GM20000 (cell line): ENCODE measurements at regions not wholly inside any gene's neighbourhood (a gene's known extent, or its start where the extent isn't known, plus 50 kb on each side); places are given as distances from the start of the nearest gene placed in this dataset.

Source experiments
- DNase-seq: peaks from one replicate; pipeline ENCODE4 v3.0.0; 2012; ENCODE audit warnings: low spot score
- TF ChIP-seq, protein P1 (sequence below): IDR thresholded peaks from 2 replicates; pipeline ENCODE4 v1.5.1; 2012; ENCODE audit warnings: mild to moderate bottlenecking, control low read depth; ENCODE audit errors: extremely low read depth, missing control alignments

DNA sequence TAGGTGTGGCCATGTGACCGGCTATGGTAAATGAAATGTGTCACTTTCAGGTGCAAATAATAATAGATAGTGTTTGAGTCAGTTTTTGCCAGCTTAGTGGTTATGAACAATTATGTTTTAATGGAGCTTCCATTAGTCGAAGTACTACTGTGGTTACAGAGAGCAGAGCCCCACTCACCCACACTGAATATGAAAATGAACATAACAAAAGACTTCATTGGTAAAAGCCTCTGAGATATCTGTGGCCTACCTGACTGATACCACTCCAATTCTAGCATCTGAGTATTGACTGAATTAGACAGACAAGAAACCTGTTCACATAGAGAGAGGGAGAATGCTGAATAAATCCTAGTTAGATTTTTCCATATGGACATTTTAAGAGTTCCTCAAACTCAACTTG, 405.6 kb downstream of the BRINP1 start:
- TF ChIP-seq, protein P1, sequence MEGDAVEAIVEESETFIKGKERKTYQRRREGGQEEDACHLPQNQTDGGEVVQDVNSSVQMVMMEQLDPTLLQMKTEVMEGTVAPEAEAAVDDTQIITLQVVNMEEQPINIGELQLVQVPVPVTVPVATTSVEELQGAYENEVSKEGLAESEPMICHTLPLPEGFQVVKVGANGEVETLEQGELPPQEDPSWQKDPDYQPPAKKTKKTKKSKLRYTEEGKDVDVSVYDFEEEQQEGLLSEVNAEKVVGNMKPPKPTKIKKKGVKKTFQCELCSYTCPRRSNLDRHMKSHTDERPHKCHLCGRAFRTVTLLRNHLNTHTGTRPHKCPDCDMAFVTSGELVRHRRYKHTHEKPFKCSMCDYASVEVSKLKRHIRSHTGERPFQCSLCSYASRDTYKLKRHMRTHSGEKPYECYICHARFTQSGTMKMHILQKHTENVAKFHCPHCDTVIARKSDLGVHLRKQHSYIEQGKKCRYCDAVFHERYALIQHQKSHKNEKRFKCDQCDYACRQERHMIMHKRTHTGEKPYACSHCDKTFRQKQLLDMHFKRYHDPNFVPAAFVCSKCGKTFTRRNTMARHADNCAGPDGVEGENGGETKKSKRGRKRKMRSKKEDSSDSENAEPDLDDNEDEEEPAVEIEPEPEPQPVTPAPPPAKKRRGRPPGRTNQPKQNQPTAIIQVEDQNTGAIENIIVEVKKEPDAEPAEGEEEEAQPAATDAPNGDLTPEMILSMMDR, result no peak
- no peak for DNase-seq

DNA sequence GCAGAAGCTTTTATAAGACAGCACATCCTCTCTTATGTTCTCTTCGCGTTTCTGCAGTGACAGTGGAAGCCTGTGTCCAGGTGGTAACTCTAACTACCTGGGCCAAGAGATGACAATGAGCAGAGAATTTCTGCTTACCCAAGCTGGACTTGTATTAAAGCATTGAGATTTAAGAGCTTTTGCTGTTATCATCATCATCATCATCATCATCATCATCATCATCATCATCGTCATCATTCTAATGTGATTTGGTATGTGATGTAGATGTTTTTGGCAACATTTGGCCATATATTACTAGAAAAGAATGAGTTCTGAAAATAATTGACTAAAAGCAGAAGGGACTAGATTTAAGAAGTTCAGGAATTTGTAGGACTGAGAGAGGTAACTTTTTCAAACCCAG, 401.3 kb downstream of the BRINP1 start:
- TF ChIP-seq, protein P1, result no peak
- no peak for DNase-seq

DNA sequence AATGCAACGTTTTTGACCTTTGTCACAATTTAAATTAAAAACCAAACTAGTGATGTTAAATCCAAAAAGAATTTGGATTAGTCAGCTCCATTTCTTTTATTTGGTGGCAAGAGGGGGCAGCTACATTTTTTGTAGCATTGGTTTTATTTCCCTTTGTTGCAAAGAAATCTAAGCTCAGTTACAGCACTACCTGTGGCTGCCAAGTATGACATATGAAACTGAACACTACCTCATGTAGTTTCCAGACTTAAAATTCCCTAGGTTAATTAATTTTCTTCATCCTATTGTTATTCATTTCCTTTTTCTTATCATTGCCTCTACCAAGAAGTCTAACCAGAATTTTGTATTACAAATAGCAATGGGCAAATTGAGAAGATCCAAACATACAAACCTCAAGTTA, 393.5 kb downstream of the BRINP1 start:
- TF ChIP-seq, protein P1, result no peak
- no peak for DNase-seq

DNA sequence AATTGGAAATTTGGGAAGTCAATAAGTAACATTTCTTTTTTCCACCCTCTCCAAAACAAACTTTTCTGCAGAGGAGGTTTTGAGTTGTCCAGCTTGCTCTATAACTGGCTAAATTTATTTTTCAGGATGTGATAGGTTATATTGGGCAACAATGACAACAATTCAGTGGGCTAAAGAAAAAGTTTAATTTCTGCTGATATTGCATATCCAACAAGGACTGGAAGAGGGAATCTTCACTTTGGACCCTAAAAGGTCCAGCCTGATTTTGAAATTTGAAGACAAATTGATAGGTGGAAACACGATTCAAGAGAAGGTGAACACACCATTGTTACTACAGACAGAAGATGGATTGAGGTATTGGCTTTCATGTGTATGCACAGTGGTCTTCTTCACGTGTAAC, 393.1 kb downstream of the BRINP1 start:
- TF ChIP-seq, protein P1, result no peak

DNA sequence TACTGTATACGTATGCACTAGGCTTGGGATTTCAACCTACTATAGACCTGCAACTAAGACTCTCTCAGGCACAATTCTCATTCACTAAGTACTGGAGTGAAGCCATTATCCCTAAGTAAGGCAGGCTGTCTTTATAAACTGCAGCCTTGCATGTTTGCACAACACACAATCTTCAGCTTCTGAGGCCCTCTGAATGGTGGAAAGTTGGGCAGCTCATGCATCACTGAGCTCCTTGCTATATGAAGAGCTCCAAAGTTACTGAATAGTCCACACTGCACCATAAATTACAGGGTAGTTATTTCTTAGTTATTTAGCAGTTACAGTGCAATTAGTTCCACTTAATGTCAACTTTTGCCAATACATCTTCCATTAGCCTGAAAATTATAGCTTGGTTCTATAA, 384.6 kb downstream of the BRINP1 start:
- TF ChIP-seq, protein P1, result no peak
- no peak for DNase-seq

More for the DNA sequence above, 393.1 kb downstream of the BRINP1 start:
- no peak for DNase-seq

DNA sequence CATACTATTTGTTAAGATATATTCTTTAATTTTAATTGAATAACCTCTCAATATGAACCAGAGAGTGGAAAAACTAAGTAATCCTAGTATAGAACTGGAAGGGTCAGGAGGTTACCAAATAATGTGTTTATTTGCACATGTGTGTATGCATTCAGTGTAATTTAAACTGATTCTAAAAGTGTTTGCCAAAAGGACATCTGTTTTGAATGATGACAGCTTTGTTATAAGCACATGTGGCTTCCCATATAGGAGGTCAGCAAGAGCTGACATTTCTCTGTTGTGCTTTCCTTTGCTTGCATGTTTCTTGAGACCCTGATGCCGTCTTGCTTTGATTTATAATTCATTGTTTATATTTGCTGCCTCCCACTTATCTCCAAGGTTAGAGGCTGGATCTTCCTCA, 383.4 kb downstream of the BRINP1 start:
- TF ChIP-seq, protein P1, result no peak
- no peak for DNase-seq

DNA sequence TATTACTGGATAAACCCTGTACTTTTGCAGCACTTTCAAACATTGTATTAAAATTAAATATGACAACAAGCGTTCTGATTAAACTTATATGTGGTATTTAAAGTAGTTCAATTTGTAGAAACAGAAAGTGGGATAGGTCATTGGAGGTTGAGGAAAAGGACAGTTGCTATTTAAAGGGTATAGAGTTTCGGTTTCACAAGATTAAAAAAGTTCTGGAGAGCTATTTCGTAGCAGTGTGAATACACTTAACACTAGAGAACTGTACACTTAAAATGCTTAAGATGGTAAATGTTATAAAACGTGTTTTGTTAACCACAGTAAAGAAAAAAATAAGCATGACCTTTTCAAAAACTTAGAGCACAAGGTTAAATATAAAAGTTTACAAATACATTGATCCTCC, 382.1 kb downstream of the BRINP1 start:
- TF ChIP-seq, protein P1, result no peak
- no peak for DNase-seq

DNA sequence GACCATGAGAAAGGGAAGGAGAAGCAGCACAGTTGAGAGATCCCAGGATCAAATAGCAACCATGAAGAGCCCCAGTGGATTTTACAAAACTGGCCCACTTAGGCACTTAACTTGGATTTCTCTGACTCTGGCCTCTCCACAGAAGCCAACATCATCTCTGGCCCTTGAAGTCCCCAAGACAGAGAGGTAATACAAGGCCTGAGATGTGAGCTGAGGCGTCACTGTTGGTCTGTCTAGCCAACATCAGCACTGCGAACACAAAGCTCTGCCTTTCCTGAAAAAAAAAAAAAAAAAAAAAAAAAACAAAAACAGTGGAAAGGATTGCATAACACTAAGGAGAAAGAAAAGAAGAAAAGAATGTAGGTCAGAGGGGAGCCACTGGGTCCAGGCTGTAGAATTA, 378.3 kb downstream of the BRINP1 start:
- TF ChIP-seq, protein P1, result no peak
- no peak for DNase-seq
